ENCODE measurements at regions not wholly inside any gene's neighbourhood (a gene's known extent, or its start where the extent isn't known, plus 50 kb on each side); places are given as distances from the start of the nearest gene placed in this dataset.

DNA sequence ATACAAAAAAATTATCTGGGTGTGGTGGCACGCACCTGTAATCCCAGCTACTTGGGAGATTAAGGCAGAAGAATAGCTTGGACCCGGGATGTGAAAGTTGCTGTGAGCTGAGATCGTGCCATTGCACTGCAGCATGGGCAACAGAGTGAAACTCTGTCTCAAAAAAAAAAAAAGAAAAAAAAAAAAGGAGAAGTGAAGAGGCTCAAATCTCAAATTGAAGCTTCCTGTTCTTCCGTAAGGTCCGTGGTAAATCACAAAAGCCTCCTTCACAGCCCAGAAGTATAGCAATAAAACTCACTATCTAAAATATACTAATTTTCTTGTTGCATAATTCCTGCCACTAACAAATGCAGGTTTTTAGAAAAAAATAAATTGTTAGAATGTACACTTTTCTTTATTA, 498.2 kb upstream of the BRINP3 start:
- TF ChIP-seq, protein P1, sequence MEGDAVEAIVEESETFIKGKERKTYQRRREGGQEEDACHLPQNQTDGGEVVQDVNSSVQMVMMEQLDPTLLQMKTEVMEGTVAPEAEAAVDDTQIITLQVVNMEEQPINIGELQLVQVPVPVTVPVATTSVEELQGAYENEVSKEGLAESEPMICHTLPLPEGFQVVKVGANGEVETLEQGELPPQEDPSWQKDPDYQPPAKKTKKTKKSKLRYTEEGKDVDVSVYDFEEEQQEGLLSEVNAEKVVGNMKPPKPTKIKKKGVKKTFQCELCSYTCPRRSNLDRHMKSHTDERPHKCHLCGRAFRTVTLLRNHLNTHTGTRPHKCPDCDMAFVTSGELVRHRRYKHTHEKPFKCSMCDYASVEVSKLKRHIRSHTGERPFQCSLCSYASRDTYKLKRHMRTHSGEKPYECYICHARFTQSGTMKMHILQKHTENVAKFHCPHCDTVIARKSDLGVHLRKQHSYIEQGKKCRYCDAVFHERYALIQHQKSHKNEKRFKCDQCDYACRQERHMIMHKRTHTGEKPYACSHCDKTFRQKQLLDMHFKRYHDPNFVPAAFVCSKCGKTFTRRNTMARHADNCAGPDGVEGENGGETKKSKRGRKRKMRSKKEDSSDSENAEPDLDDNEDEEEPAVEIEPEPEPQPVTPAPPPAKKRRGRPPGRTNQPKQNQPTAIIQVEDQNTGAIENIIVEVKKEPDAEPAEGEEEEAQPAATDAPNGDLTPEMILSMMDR (conservative IDR thresholded peaks at IDR 0.05; ENCODE audit: low read depth, low read length): no peak
- TF ChIP-seq MAFK (IDR thresholded peaks at IDR 0.05; ENCODE audit: low read depth, low read length) (no peak), POLR2A (IDR thresholded peaks at IDR 0.05; ENCODE audit: low read depth, low read length) (no peak), CHD1 (IDR thresholded peaks at IDR 0.05; ENCODE audit: low read depth, low read length) (no peak), CEBPB (IDR thresholded peaks at IDR 0.05; ENCODE audit: low read depth, low read length) (no peak), RCOR1 (IDR thresholded peaks at IDR 0.05; ENCODE audit: insufficient replicate concordance, low read length) (no peak), RAD21 (IDR thresholded peaks at IDR 0.05; ENCODE audit: low read length) (no peak), MAZ (IDR thresholded peaks at IDR 0.05; ENCODE audit: borderline replicate concordance, low read depth, low read length) (no peak), MXI1 (IDR thresholded peaks at IDR 0.05; ENCODE audit: borderline replicate concordance, low read depth, low read length) (no peak)
- TF ChIP-seq, protein P2, sequence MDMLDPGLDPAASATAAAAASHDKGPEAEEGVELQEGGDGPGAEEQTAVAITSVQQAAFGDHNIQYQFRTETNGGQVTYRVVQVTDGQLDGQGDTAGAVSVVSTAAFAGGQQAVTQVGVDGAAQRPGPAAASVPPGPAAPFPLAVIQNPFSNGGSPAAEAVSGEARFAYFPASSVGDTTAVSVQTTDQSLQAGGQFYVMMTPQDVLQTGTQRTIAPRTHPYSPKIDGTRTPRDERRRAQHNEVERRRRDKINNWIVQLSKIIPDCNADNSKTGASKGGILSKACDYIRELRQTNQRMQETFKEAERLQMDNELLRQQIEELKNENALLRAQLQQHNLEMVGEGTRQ (IDR thresholded peaks at IDR 0.05; ENCODE audit: low read depth, low read length): no peak

Measured in IMR-90 (cell line).